SK-N-SH (cell line): ENCODE measurements at regions not wholly inside any gene's neighbourhood (a gene's known extent, or its start where the extent isn't known, plus 50 kb on each side); places are given as distances from the start of the nearest gene placed in this dataset.

ENCODE experiments used
- CTCF ChIA-PET: fragments of 300-600, 350-600 bp; formaldehyde crosslinking; extraction: SDS; loops from one replicate; lab custom pipeline; 2021; lab: Yijun Ruan, JAX
- POLR2A ChIA-PET: fragments of 350-600 bp; sonication (Branson Sonifier 250); formaldehyde crosslinking; extraction: SDS; loops from one replicate; lab custom pipeline; 2020; ENCODE audit warnings: antibody characterized with exemption, inconsistent platforms; lab: Yijun Ruan, JAX
- DNase-seq: peaks from one replicate; pipeline ENCODE4 v3.0.0; 2012
- H2AFZ ChIP-seq: fragments of 200-600 bp; sonication (generic); 2 replicates; pipeline ENCODE4 v1.8.1; 2016; ENCODE audit warnings: antibody characterized with exemption, mild to moderate bottlenecking, low read depth
- H3F3A ChIP-seq: fragments of 200-600 bp; sonication (generic); replicated peaks from 2 replicates; pipeline ENCODE3; 2016; ENCODE audit warnings: antibody characterized with exemption, mild to moderate bottlenecking; ENCODE audit not compliant: insufficient read depth
- H3K27ac ChIP-seq, 2 experiments: fragments of 200-500 bp in 1 of 2; fragments of 200-600 bp in 1 of 2; sonication (Bioruptor generic) in 1 of 2; sonication (generic), shearing (Covaris generic) in 1 of 2; 2 replicates each; pipeline versions ENCODE4 v1.5.1 to v1.6.1; 2014 to 2016; ENCODE audit warnings: low read depth in 2 of 2, inconsistent platforms in 1 of 2, low read length in 1 of 2, mild to moderate bottlenecking in 1 of 2, mixed read lengths in 1 of 2
- H3K27me3 ChIP-seq: fragments of 200-600 bp; sonication (generic), shearing (Covaris generic); 2 replicates; pipeline ENCODE4 v1.6.1; 2016; ENCODE audit warnings: mixed run types; ENCODE audit not compliant: insufficient read depth
- H3K36me3 ChIP-seq, 2 experiments: fragments of 200-500 bp in 1 of 2; fragments of 200-600 bp in 1 of 2; sonication (Bioruptor generic) in 1 of 2; sonication (generic) in 1 of 2; replicated peaks in 1 of 2; 2 replicates each; pipeline versions ENCODE3 to v1.5.1; 2014 to 2016; ENCODE audit warnings: low read length in 1 of 2, mild to moderate bottlenecking in 1 of 2; ENCODE audit not compliant: insufficient read depth in 2 of 2, control insufficient read depth in 1 of 2
- H3K4me1 ChIP-seq, 2 experiments: fragments of 200-500 bp in 1 of 2; fragments of 200-600 bp in 1 of 2; sonication (Bioruptor generic) in 1 of 2; sonication (generic), shearing (Covaris generic) in 1 of 2; 2 replicates each; pipeline versions ENCODE4 v1.5.1 to v1.6.1; 2014 to 2016; ENCODE audit warnings: low read depth in 1 of 2, low read length in 1 of 2, mixed run types in 1 of 2; ENCODE audit not compliant: insufficient read depth in 2 of 2, control insufficient read depth in 1 of 2
- H3K4me2 ChIP-seq: fragments of 200-600 bp; sonication (generic), shearing (Covaris generic); 2 replicates; pipeline ENCODE4 v1.6.1; 2017; ENCODE audit warnings: mixed run types
- H3K4me3 ChIP-seq, 2 experiments: fragments of 200-500 bp in 1 of 2; fragments of 200-600 bp in 1 of 2; sonication (Bioruptor generic) in 1 of 2; sonication (generic), shearing (Covaris generic) in 1 of 2; 2 replicates each; pipeline versions ENCODE4 v1.5.1 to v1.8.1; 2014 to 2016; ENCODE audit warnings: low read depth in 2 of 2, inconsistent platforms in 1 of 2, low read length in 1 of 2, mild to moderate bottlenecking in 1 of 2, mixed read lengths in 1 of 2, moderate library complexity in 1 of 2
- H3K79me2 ChIP-seq: fragments of 200-600 bp; sonication (generic); 2 replicates; pipeline ENCODE4 v1.8.1; 2017; ENCODE audit warnings: mild to moderate bottlenecking; ENCODE audit not compliant: insufficient read depth
- H3K9ac ChIP-seq: fragments of 200-600 bp; sonication (generic); 2 replicates; pipeline ENCODE4 v1.6.1; 2017; ENCODE audit warnings: mixed run types
- H3K9me2 ChIP-seq: fragments of 200-600 bp; sonication (generic); 2 replicates; pipeline ENCODE4 v1.6.1; 2017; ENCODE audit warnings: mixed run types
- H3K9me3 ChIP-seq: fragments of 200-600 bp; sonication (generic); 2 replicates; pipeline ENCODE4 v1.6.1; 2017; ENCODE audit warnings: mixed run types, mild to moderate bottlenecking, moderate library complexity
- H4K20me1 ChIP-seq: fragments of 200-600 bp; sonication (generic); 2 replicates; pipeline ENCODE4 v1.6.1; 2017; ENCODE audit warnings: mild to moderate bottlenecking, mixed run types; ENCODE audit not compliant: insufficient read depth
- FOSL2 ChIP-seq: IDR thresholded peaks from 2 replicates; pipeline ENCODE4 v1.4.0; 2012; ENCODE audit warnings: low read depth, mild to moderate bottlenecking, moderate library complexity, borderline replicate concordance
- FOXJ3 ChIP-seq: sonication (generic); formaldehyde crosslinking; IDR thresholded peaks from 2 replicates; pipeline ENCODE4 v1.5.1; 2020; ENCODE audit warnings: mild to moderate bottlenecking, missing genetic modification reagents
- GABPA ChIP-seq: IDR thresholded peaks from 2 replicates; pipeline ENCODE4 v1.4.0; 2012; ENCODE audit warnings: low read depth, mild to moderate bottlenecking
- MAX ChIP-seq: IDR thresholded peaks from 2 replicates; pipeline ENCODE4 v1.4.0; 2012; ENCODE audit warnings: low read depth
- MEF2A ChIP-seq: IDR thresholded peaks from 2 replicates; pipeline ENCODE4 v1.4.0; 2012; ENCODE audit warnings: low read depth, borderline replicate concordance
- NRF1 ChIP-seq: IDR thresholded peaks from 2 replicates; pipeline ENCODE4 v1.6.1; 2012; ENCODE audit warnings: low read depth, mild to moderate bottlenecking, low read length
- RAD21 ChIP-seq: IDR thresholded peaks from 2 replicates; pipeline ENCODE4 v1.6.1; 2012; ENCODE audit warnings: mild to moderate bottlenecking, low read length
- RCOR1 ChIP-seq: fragments of 150-350 bp; IDR thresholded peaks from 2 replicates; pipeline ENCODE4 v1.6.1; 2017; ENCODE audit warnings: antibody characterized with exemption, low read length
- RFX5 ChIP-seq: IDR thresholded peaks from 2 replicates; pipeline ENCODE4 v1.6.1; 2012; ENCODE audit warnings: mild to moderate bottlenecking, improper control_type of control experiment, low read length
- SMC3 ChIP-seq: IDR thresholded peaks from 2 replicates; pipeline ENCODE4 v1.6.1; 2012; ENCODE audit warnings: low read depth, low read length, improper control_type of control experiment
- TAF1 ChIP-seq: IDR thresholded peaks from 2 replicates; pipeline ENCODE4 v1.6.1; 2012; ENCODE audit warnings: low read depth, mild to moderate bottlenecking, low read length, moderate library complexity, borderline replicate concordance
- TEAD4 ChIP-seq: IDR thresholded peaks from 2 replicates; pipeline ENCODE4 v1.4.0; 2012; ENCODE audit warnings: mild to moderate bottlenecking, borderline replicate concordance; ENCODE audit not compliant: insufficient read depth
- WGBS: methylation state at CpG from one replicate; pipeline ENCODE4 v1.1.6; 2017; ENCODE audit warnings: low lambda C conversion rate; 5-methylcytosine and 5-hydroxymethylcytosine counted together
- small RNA-seq, 7 experiments: library from RNA; depleted of rRNA; stranded (forward); fragments of <200 nt; gene quantifications; one replicate each; pipeline ENCODE3, GENCODE V24; 2012
- TF ChIP-seq, protein P1 (sequence below): fragments of 150-350 bp; IDR thresholded peaks from 2 replicates; pipeline ENCODE4 v1.6.1; 2016; ENCODE audit warnings: mild to moderate bottlenecking, low read depth, low read length

DNA sequence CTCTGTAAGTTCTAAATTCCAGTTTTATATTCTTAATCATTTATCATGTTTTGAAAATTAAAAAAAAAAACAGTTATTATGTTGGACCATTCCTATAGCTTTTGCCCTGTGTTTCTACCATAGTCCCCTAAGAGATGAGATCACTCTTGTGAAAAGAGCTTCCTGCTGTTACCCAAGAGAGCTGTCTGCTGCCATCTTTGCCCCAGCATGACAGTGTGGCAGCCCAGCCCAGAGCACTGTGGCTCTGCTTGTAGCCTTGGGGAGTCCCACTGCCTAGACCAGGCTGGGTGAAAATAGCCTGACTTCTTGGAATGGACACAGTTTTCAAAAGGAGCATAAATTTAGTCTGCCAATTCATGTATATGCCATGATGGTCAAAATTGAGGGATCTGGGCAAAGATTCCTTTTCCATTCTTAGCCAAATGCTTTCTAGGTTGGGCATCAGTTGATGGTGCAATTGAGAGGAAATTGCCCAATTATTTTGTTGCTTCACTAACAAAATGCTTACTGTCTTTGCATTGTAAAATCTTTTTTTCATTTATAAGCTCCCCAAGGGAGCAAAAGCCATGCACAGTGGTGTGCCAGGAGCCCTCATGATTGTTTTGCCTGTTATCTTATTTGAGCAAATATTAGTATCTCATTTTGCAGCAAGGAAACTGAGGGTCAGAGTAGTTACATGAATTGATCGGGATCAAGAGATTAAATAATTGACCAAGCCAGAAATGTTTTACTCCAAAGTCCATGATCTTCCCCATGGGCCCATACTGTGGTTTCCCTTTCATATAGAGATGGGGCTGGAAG, 72.8 kb downstream of the ETS2 start:
- no peaks in the 10 kb centered on the region for H3K79me2 ChIP-seq
- no peak overlapping the region for H2AFZ ChIP-seq
- H4K20me1 ChIP-seq = no peaks in the 10 kb centered on the region
- no peaks in the 10 kb centered on the region for H3K9me2 ChIP-seq
- no peaks in the 10 kb centered on the region for H3K36me3 ChIP-seq
- peaks cover 6% of the 10 kb centered on the region; the same call in 1 of the 2 replicates for H3K9me3 ChIP-seq
- no peak overlapping the region for H3K9ac ChIP-seq
- ChIA-PET CTCF (interaction anchor here (1.5 kb wide), 1 partner anchor 9 kb away, joined by 4 read pairs; no protein-coding TSS in a partner anchor), POLR2A (no interaction called here)
- no peak overlapping the region for H3K27ac ChIP-seq
- 47% methylated on average over 1 of the region's 1 CpG for WGBS
- H3K4me2 ChIP-seq = no peak overlapping the region
- no peak for DNase-seq
- no peaks in the 10 kb centered on the region for H3F3A ChIP-seq
- H3K4me1 ChIP-seq = no peaks in the 10 kb centered on the region
- TF ChIP-seq GABPA = no peak
- no peak for TF ChIP-seq RAD21
- no peak for TF ChIP-seq RCOR1
- no peak for TF ChIP-seq TAF1
- no peaks in the 10 kb centered on the region for H3K27me3 ChIP-seq
- H3K4me3 ChIP-seq = no peak overlapping the region

- DNase-seq = no peak
- Histone ChIP-seq H3K36me3 (no peaks in the 10 kb centered on the region), H3F3A (no peaks in the 10 kb centered on the region), H2AFZ (no peak overlapping the region), H3K79me2 (no peaks in the 10 kb centered on the region), H3K9ac (no peak overlapping the region), H4K20me1 (no peaks in the 10 kb centered on the region), H3K9me3 (no peaks in the 10 kb centered on the region; the same call in 1 of the 2 replicates), H3K27ac (no peak overlapping the region), H3K9me2 (no peaks in the 10 kb centered on the region), H3K4me3 (no peak overlapping the region), H3K4me1 (no peaks in the 10 kb centered on the region), H3K4me2 (no peak overlapping the region), H3K27me3 (no peaks in the 10 kb centered on the region)
- POLR2A ChIA-PET = no interaction called here
- no peak for TF ChIP-seq NRF1
- no peak for TF ChIP-seq TEAD4
- no peak for TF ChIP-seq FOXJ3 (CRISPR knock-in tag)
- no peak for TF ChIP-seq MEF2A
- no peak for TF ChIP-seq MAX
- TF ChIP-seq TAF1 = no peak
- TF ChIP-seq, protein P1, sequence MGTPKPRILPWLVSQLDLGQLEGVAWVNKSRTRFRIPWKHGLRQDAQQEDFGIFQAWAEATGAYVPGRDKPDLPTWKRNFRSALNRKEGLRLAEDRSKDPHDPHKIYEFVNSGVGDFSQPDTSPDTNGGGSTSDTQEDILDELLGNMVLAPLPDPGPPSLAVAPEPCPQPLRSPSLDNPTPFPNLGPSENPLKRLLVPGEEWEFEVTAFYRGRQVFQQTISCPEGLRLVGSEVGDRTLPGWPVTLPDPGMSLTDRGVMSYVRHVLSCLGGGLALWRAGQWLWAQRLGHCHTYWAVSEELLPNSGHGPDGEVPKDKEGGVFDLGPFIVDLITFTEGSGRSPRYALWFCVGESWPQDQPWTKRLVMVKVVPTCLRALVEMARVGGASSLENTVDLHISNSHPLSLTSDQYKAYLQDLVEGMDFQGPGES = no peak
- TF ChIP-seq RFX5 = no peak
- no peak for TF ChIP-seq FOSL2
- no peak for TF ChIP-seq SMC3
- CTCF ChIA-PET = no interaction called here
- whole genome bisulfite sequencing = 47% methylated on average over 6 of the region's 10 CpGs
These were observed 70.2 kb downstream of the ETS2 start for GRCh38 chr21:38875694-38876492.

Small RNA genes in the stretch of these regions (small RNA-seq; reads per million reads assigned to genes)
- 0 reads per million in 7 experiments for gene RF00091
